Neural cell (in vitro differentiated cells): ENCODE measurements at regions not wholly inside any gene's neighbourhood (a gene's known extent, or its start where the extent isn't known, plus 50 kb on each side); places are given as distances from the start of the nearest gene placed in this dataset.

Experiments
- H2AFZ ChIP-seq: fragments of 200-600, 300-800 bp; sonication (generic), shearing (Covaris generic); 2 replicates; pipeline ENCODE4 v1.6.0; 2014; ENCODE audit warnings: low read depth, mild to moderate bottlenecking, antibody characterized with exemption, low read length, moderate library complexity
- H3F3A ChIP-seq: fragments of 200-600 bp; shearing (Covaris generic); 2 replicates; pipeline ENCODE4 v1.6.1; 2016; ENCODE audit warnings: mild to moderate bottlenecking, moderate library complexity, mixed read lengths, antibody characterized with exemption, low read length; ENCODE audit not compliant: insufficient read depth, poor library complexity, severe bottlenecking
- H3K27ac ChIP-seq: fragments of 200-600, 300-800 bp; sonication (generic), shearing (Covaris generic); 2 replicates; pipeline ENCODE4 v1.5.1; 2014; ENCODE audit warnings: mild to moderate bottlenecking, low read length, moderate library complexity
- H3K27me3 ChIP-seq: fragments of 300-800, 200-600 bp; sonication (generic), shearing (Covaris generic); 2 replicates; pipeline ENCODE4 v1.6.0; 2014; ENCODE audit warnings: mild to moderate bottlenecking, low read depth, low read length, moderate library complexity; ENCODE audit not compliant: insufficient read depth
- H3K36me3 ChIP-seq: fragments of 300-800, 200-600 bp; sonication (generic), shearing (Covaris generic); 2 replicates; pipeline ENCODE4 v1.5.1; 2014; ENCODE audit warnings: mild to moderate bottlenecking, antibody characterized with exemption, low read length, moderate library complexity; ENCODE audit not compliant: insufficient read depth
- H3K4me2 ChIP-seq: fragments of 300-800, 200-600 bp; sonication (generic), shearing (Covaris generic); 2 replicates; pipeline ENCODE4 v1.6.0; 2014; ENCODE audit warnings: mild to moderate bottlenecking, low read length
- H3K4me3 ChIP-seq: fragments of 300-800, 200-600 bp; sonication (generic), shearing (Covaris generic); 2 replicates; pipeline ENCODE4 v1.5.1; 2014; ENCODE audit warnings: mild to moderate bottlenecking, low read length, moderate library complexity
- H3K79me2 ChIP-seq: fragments of 200-600 bp; shearing (Covaris generic); replicated peaks from 2 replicates; pipeline ENCODE4 v1.6.0; 2014; ENCODE audit warnings: mild to moderate bottlenecking, low read length, moderate library complexity; ENCODE audit not compliant: insufficient read depth
- H3K9ac ChIP-seq: fragments of 300-800, 200-600 bp; sonication (generic), shearing (Covaris generic); 2 replicates; pipeline ENCODE4 v1.6.1; 2016; ENCODE audit warnings: mild to moderate bottlenecking, low read length, mixed read lengths
- H3K9me2 ChIP-seq: fragments of 200-600 bp; shearing (Covaris generic); 2 replicates; pipeline ENCODE4 v1.6.1; 2016; ENCODE audit warnings: mild to moderate bottlenecking, low read length, mixed read lengths; ENCODE audit not compliant: insufficient read depth
- H3K9me3 ChIP-seq: fragments of 200-600, 300-800 bp; sonication (generic), shearing (Covaris generic); 2 replicates; pipeline ENCODE4 v1.6.1; 2016; ENCODE audit warnings: mild to moderate bottlenecking, mixed run types, low read length, moderate library complexity, mixed read lengths
- H4K20me1 ChIP-seq: fragments of 200-600 bp; shearing (Covaris generic); 2 replicates; pipeline ENCODE4 v1.6.1; 2016; ENCODE audit warnings: mild to moderate bottlenecking, mixed run types; ENCODE audit not compliant: insufficient read depth
- EP300 ChIP-seq: fragments of 450-650 bp; conservative IDR thresholded peaks from 2 replicates; pipeline ENCODE4 v1.6.1; 2014; ENCODE audit warnings: antibody characterized with exemption, mild to moderate bottlenecking, moderate library complexity; ENCODE audit not compliant: poor library complexity, severe bottlenecking
- EZH2 ChIP-seq: fragments of 200-600, 300-800 bp; shearing (Covaris generic), sonication (generic); IDR thresholded peaks from 2 replicates; pipeline ENCODE4 v1.6.1; 2014; ENCODE audit warnings: antibody characterized with exemption, low read length, borderline replicate concordance, mild to moderate bottlenecking; ENCODE audit not compliant: insufficient read depth, poor library complexity, severe bottlenecking
- MXI1 ChIP-seq: fragments of 450-650 bp; conservative IDR thresholded peaks from 2 replicates; pipeline ENCODE4 v1.6.1; 2014; ENCODE audit warnings: antibody characterized with exemption, mild to moderate bottlenecking; ENCODE audit not compliant: poor library complexity, severe bottlenecking
- POLR2AphosphoS5 ChIP-seq: IDR thresholded peaks from 2 replicates; pipeline ENCODE4 v1.6.1; 2012
- RAD21 ChIP-seq: fragments of 450-650 bp; conservative IDR thresholded peaks from 2 replicates; pipeline ENCODE4 v1.6.1; 2014; ENCODE audit warnings: antibody characterized with exemption, mild to moderate bottlenecking, moderate library complexity
- SMC3 ChIP-seq: fragments of 450-650 bp; conservative IDR thresholded peaks from 2 replicates; pipeline ENCODE4 v1.6.1; 2014; ENCODE audit warnings: antibody characterized with exemption, mild to moderate bottlenecking, moderate library complexity; ENCODE audit not compliant: poor library complexity
- TAF1 ChIP-seq: IDR thresholded peaks from 2 replicates; pipeline ENCODE4 v1.6.1; 2012; ENCODE audit warnings: low read depth
- TF ChIP-seq, protein P1 (sequence below): IDR thresholded peaks from 2 replicates; pipeline ENCODE4 v1.6.1; 2012; ENCODE audit warnings: borderline replicate concordance
- TF ChIP-seq, protein P2 (sequence below): fragments of 450-650 bp; IDR thresholded peaks from 2 replicates; pipeline ENCODE4 v1.5.1; 2014; ENCODE audit warnings: antibody characterized with exemption, mild to moderate bottlenecking, moderate library complexity; ENCODE audit not compliant: poor library complexity, severe bottlenecking

DNA sequence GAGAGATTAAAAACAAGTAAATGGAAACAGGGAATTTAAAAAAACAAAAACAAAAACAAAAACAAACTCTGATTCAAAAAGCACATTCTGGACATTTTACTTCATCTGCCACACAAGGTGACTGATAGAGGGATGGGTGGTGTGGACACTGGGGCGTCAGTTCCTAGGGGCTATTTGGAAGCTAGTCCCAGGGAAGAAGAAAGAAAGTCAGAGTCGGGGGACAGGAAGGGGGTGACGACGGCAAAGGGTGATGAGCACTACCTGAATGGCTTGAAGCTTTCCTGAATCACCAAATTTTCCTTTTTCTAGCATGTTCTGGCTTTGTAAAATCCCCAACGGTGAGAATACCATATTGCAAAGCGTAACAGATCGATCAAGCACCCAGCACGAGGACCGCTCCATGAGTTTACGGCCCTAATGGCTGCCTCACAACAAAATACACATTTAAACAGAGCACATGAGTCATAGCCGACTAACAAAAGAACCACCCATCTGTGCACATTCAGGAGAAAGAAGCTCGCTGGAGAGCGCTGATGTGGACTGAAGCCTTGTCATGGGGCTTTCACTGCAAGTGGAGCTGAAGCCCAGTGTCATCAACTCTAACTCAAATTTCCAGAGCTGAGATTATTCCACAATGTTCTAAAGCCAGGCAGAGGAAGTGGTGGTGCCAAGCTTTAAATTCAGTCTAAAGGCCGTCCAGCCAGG is 178.9 kb downstream of the LNPK start:
- Histone ChIP-seq H4K20me1 (no peaks in the 10 kb centered on the region), H3K9me3 (no peaks in the 10 kb centered on the region), H3K9ac (no peak overlapping the region), H3K4me2 (no peak overlapping the region), H3K27ac (no peak overlapping the region), H3F3A (no peaks in the 10 kb centered on the region), H3K27me3 (no peaks in the 10 kb centered on the region), H3K36me3 (no peaks in the 10 kb centered on the region), H2AFZ (no peak overlapping the region), H3K9me2 (no peaks in the 10 kb centered on the region), H3K4me3 (no peak overlapping the region), H3K79me2 (no peaks in the 10 kb centered on the region)
- no peak for TF ChIP-seq SMC3
- no peak for TF ChIP-seq EP300
- TF ChIP-seq MXI1: no peak
- TF ChIP-seq, protein P1, sequence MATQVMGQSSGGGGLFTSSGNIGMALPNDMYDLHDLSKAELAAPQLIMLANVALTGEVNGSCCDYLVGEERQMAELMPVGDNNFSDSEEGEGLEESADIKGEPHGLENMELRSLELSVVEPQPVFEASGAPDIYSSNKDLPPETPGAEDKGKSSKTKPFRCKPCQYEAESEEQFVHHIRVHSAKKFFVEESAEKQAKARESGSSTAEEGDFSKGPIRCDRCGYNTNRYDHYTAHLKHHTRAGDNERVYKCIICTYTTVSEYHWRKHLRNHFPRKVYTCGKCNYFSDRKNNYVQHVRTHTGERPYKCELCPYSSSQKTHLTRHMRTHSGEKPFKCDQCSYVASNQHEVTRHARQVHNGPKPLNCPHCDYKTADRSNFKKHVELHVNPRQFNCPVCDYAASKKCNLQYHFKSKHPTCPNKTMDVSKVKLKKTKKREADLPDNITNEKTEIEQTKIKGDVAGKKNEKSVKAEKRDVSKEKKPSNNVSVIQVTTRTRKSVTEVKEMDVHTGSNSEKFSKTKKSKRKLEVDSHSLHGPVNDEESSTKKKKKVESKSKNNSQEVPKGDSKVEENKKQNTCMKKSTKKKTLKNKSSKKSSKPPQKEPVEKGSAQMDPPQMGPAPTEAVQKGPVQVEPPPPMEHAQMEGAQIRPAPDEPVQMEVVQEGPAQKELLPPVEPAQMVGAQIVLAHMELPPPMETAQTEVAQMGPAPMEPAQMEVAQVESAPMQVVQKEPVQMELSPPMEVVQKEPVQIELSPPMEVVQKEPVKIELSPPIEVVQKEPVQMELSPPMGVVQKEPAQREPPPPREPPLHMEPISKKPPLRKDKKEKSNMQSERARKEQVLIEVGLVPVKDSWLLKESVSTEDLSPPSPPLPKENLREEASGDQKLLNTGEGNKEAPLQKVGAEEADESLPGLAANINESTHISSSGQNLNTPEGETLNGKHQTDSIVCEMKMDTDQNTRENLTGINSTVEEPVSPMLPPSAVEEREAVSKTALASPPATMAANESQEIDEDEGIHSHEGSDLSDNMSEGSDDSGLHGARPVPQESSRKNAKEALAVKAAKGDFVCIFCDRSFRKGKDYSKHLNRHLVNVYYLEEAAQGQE: no peak
- no peak for TF ChIP-seq RAD21
- no peak for TF ChIP-seq POLR2AphosphoS5
- TF ChIP-seq TAF1: no peak
- no peak for TF ChIP-seq EZH2
- TF ChIP-seq, protein P2, sequence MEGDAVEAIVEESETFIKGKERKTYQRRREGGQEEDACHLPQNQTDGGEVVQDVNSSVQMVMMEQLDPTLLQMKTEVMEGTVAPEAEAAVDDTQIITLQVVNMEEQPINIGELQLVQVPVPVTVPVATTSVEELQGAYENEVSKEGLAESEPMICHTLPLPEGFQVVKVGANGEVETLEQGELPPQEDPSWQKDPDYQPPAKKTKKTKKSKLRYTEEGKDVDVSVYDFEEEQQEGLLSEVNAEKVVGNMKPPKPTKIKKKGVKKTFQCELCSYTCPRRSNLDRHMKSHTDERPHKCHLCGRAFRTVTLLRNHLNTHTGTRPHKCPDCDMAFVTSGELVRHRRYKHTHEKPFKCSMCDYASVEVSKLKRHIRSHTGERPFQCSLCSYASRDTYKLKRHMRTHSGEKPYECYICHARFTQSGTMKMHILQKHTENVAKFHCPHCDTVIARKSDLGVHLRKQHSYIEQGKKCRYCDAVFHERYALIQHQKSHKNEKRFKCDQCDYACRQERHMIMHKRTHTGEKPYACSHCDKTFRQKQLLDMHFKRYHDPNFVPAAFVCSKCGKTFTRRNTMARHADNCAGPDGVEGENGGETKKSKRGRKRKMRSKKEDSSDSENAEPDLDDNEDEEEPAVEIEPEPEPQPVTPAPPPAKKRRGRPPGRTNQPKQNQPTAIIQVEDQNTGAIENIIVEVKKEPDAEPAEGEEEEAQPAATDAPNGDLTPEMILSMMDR: no peak

DNA sequence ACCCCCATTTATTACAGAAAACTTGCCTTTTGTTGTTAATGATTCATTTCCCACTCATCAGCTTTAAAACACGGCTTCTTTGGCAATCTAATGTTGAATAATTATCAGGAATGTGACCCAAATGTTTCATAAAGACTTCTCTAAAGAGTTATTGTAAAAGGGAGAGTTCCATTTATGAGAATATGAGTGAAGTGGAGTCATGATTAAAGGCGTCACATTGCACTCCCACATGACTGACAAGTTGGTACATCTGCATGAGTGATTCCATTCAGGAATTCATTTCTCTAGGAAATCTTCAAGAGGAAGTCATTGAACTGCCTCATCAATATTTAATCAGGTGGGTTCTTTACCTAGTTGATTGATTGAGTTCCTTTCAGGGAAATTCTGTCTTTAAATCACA is 184.8 kb downstream of the LNPK start:
- no peaks in the 10 kb centered on the region for H3F3A ChIP-seq
- H3K9me2 ChIP-seq: no peaks in the 10 kb centered on the region
- H3K36me3 ChIP-seq: no peaks in the 10 kb centered on the region
- peaks cover 3% of the 10 kb centered on the region for H3K9me3 ChIP-seq
- H4K20me1 ChIP-seq: no peaks in the 10 kb centered on the region
- TF ChIP-seq SMC3: no peak
- TF ChIP-seq EP300: peak; percentile 82
- TF ChIP-seq TAF1: no peak
- TF ChIP-seq POLR2AphosphoS5: peak; percentile 74
- TF ChIP-seq RAD21: no peak
- no peak for TF ChIP-seq EZH2
- TF ChIP-seq, protein P1: peak; percentile 89
- TF ChIP-seq MXI1: no peak
- TF ChIP-seq, protein P2: no peak
- H3K79me2 ChIP-seq: no peaks in the 10 kb centered on the region
- H3K4me3 ChIP-seq: no peak overlapping the region
- H3K9ac ChIP-seq: no peak overlapping the region
- H2AFZ ChIP-seq: no peak overlapping the region
- H3K4me2 ChIP-seq: no peak overlapping the region
- H3K27ac ChIP-seq: peak overlapping the region; percentile 32
- H3K27me3 ChIP-seq: no peaks in the 10 kb centered on the region
